BJ (cell line): ENCODE measurements at regions not wholly inside any gene's neighbourhood (a gene's known extent, or its start where the extent isn't known, plus 50 kb on each side); places are given as distances from the start of the nearest gene placed in this dataset.

Source experiments
- CTCF ChIA-PET: fragments of 350-600 bp; formaldehyde crosslinking; extraction: SDS; loops from one replicate; lab custom pipeline; 2021; ENCODE audit warnings: antibody characterized with exemption, inconsistent platforms; lab: Yijun Ruan, JAX
- POLR2A ChIA-PET: fragments of 300-600 bp; sonication (Branson Sonifier 250); formaldehyde crosslinking; extraction: SDS; loops from one replicate; lab custom pipeline; 2021; ENCODE audit warnings: antibody characterized with exemption; lab: Charles Lee
- DNase-seq: peaks from one replicate; pipeline ENCODE4 v3.0.0-alpha.2; 2011; ENCODE audit warnings: low read depth
- H3K27me3 ChIP-seq: 2 replicates; pipeline ENCODE4 v1.6.0; 2011; ENCODE audit warnings: low read length; ENCODE audit not compliant: control insufficient read depth, insufficient read depth
- H3K36me3 ChIP-seq: 2 replicates; pipeline ENCODE4 v1.5.1; 2011; ENCODE audit warnings: low read length; ENCODE audit not compliant: control insufficient read depth, insufficient read depth
- H3K4me3 ChIP-seq: 2 replicates; pipeline ENCODE4 v1.5.1; 2011; ENCODE audit warnings: low read depth, mild to moderate bottlenecking, control low read depth, low read length
- TF ChIP-seq, protein P1 (sequence below): IDR thresholded peaks from 2 replicates; pipeline ENCODE4 v1.5.1; 2011; ENCODE audit warnings: low read depth, mild to moderate bottlenecking, control low read depth, inconsistent platforms, low read length, moderate library complexity; ENCODE audit not compliant: insufficient read depth

DNA sequence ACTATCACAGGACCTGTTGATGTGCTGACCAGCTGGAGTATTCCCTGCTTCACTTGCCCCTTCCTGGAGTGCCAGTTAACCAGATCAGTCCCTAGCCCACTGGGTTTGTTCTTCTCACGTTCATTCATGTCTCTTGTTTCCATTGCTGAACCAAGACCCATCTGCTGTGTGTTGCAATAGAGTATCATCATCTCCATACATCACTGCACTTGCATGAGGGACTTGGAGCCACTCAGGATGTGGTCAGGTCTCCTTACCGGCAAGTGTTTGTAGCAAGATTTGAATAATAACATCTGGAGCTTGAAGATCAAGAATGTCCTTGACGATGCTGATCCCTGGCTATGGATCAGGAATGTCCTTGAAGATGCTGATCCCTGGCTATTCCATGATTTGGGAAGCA, 358.6 kb downstream of the IRX1 start:
- Histone ChIP-seq H3K27me3 (no peaks in the 10 kb centered on the region), H3K4me3 (no peak overlapping the region), H3K36me3 (no peaks in the 10 kb centered on the region)
- ChIA-PET POLR2A (no interaction called here), CTCF (no interaction called here)
- TF ChIP-seq, protein P1, sequence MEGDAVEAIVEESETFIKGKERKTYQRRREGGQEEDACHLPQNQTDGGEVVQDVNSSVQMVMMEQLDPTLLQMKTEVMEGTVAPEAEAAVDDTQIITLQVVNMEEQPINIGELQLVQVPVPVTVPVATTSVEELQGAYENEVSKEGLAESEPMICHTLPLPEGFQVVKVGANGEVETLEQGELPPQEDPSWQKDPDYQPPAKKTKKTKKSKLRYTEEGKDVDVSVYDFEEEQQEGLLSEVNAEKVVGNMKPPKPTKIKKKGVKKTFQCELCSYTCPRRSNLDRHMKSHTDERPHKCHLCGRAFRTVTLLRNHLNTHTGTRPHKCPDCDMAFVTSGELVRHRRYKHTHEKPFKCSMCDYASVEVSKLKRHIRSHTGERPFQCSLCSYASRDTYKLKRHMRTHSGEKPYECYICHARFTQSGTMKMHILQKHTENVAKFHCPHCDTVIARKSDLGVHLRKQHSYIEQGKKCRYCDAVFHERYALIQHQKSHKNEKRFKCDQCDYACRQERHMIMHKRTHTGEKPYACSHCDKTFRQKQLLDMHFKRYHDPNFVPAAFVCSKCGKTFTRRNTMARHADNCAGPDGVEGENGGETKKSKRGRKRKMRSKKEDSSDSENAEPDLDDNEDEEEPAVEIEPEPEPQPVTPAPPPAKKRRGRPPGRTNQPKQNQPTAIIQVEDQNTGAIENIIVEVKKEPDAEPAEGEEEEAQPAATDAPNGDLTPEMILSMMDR = no peak
- no peak for DNase-seq

DNA sequence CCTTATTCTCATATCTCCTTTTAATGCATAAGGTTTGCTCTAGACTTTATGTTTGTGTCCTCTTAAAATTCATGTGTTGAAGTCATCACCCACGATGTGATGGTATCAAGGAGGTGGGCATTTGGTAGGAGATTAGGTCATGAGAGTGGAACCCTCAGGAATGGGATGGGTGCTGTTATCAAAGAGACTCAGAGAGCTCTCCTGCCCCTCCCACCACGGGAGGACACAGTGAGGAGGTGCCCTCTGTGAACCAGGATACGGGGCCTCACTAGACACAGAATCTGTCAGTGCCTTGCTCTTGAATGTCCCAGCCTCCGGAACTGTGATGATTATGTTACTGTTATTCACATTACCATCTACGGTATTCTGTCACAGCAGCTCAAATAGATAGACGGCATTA, 359.0 kb downstream of the IRX1 start:
- H3K36me3 ChIP-seq = no peaks in the 10 kb centered on the region

DNA sequence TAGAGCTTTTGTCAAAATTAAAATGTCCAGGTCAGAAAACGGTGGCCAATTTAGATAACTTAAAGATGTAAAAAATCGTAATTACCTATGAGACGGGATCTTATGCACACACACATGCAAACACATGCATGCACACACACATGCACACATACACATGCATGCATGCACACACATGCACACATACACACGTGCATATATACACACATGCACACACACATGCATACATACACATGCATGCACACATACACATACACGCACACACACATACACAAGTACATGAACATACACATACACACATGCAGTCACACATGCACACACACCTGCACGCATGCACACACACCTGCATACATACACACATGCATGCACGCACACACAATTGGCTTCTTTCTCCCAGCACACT, 362.0 kb downstream of the IRX1 start:
- no peak for DNase-seq
- no peaks in the 10 kb centered on the region for H3K27me3 ChIP-seq
- ChIA-PET POLR2A (no interaction called here), CTCF (no interaction called here)
- TF ChIP-seq, protein P1 = no peak
- no peaks in the 10 kb centered on the region for H3K36me3 ChIP-seq
- H3K4me3 ChIP-seq = no peak overlapping the region

More for the DNA sequence above, 359.0 kb downstream of the IRX1 start:
- ChIA-PET CTCF (no interaction called here), POLR2A (no interaction called here)
- no peak overlapping the region for H3K4me3 ChIP-seq
- H3K27me3 ChIP-seq = no peaks in the 10 kb centered on the region
- TF ChIP-seq, protein P1 = no peak
- no peak for DNase-seq

DNA sequence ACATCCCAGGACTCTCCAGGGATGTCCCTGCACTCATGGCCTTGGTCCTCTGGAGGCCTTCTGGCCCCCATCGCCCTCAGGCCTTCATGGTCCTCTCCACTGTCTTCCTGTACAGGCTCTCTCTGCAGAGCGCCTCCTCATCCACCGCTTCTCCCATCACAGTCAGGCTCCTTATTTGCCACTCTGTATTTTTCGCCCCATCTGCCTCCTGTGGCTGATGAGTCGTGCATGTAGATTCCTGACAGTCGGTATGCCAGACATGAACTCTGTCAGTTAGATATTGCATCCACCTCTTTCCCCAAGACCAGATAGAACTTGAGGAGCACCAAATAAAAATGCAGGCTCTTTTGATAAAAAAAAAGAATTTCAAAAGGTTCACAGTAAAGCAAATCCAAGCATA, 362.8 kb downstream of the IRX1 start:
- no peaks in the 10 kb centered on the region for H3K36me3 ChIP-seq
- ChIA-PET POLR2A (no interaction called here), CTCF (no interaction called here)
- no peak for DNase-seq
- H3K4me3 ChIP-seq = no peak overlapping the region
- TF ChIP-seq, protein P1 = no peak
- no peaks in the 10 kb centered on the region for H3K27me3 ChIP-seq

DNA sequence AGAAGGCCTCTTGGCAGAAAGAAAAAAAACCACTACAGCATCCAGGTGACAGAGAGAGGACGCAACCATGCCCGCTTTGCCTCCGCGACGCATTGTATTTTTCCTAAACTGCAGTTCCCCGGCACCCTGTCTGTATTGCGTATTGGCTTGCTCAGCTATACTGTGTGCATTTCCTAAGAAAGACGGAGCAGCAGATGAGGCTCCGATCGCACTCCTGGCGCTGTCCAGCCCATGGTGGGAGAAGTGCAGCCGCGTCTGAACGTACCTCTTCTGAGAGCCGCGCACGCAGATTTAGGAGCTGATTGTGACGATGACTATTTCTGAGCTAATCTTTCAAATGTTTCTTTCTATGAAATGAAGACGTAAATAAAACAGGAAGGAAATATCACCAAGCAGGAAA, 366.5 kb downstream of the IRX1 start:
- Histone ChIP-seq H3K4me3 (no peak overlapping the region), H3K27me3 (no peaks in the 10 kb centered on the region), H3K36me3 (no peaks in the 10 kb centered on the region)
- CTCF ChIA-PET = no interaction called here
- POLR2A ChIA-PET = no interaction called here
- TF ChIP-seq, protein P1 = no peak
- DNase-seq = no peak
